GM19438 (cell line): ENCODE measurements at regions not wholly inside any gene's neighbourhood (a gene's known extent, or its start where the extent isn't known, plus 50 kb on each side); places are given as distances from the start of the nearest gene placed in this dataset.
"Not testable (repeated sequence)": the region's sequence is repeated elsewhere in the genome, so short reads cannot be mapped to it uniquely, and the experiment has no call there.

Source experiments
- ATAC-seq: cut with Tn5 transposase; IDR thresholded peaks from one replicate; pipeline ENCODE4 v1.9.1; 2021; ENCODE audit warnings: low read depth; ENCODE audit not compliant: unreplicated experiment

DNA sequence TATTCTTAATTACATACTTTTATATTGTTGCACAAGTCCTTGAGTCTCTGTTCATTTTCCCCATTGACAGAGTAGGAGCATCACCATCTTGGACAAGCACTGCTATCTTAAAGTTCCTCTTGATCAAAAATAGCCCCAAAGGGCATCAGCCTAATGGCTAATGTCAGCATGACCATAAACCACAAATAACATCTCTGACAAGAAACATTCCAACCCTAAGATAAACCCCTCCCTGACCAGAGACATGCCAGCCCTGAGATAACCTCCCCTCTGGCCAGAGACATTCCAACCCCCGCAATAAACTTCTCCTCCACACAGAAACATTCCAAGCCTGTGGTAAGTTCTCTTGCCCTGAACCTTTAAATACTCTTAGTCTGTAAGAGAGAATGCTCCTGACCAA is 293.7 kb downstream of the ANXA1 start:
- not testable (repeated sequence) for ATAC-seq

DNA sequence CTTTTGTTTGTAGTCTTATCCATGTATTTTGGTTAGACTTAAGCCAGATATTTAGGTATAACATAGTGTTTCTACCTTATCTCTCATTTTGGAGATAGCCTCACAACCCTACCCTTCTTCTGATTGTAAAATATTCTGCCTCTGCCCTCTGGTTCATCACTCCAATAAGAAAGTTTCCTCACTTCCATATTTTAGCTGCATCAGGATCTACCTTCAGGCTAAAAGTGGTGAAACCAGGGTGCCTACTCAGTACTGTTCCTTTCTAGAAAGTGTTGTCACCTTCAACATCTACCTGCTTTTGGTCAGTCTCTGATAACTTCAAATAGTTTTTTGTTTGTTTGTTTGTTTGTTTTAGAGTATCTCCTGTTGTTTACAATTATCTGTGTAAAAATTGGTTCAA is 294.6 kb downstream of the ANXA1 start:
- no peak for ATAC-seq

DNA sequence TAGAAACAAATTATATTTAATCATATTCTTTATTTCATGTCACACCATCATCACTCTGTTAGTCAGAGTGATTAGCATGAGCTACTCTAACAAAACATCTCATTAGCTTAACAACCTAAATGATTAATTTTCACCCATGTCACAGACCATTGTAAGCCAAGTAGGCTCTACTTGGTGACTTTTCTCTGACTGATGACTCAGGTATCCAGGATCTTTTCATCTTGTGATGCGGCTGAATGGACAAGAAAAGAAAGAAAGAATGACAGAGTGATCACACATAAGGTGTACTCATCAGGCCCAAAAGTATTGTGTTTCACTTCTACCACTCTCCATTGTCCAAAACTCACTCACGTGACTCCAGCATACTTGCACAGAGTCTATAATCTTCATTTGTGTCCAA is 299.3 kb downstream of the ANXA1 start:
- ATAC-seq, result no peak

- no peak for ATAC-seq
These were observed 308.2 kb downstream of the ANXA1 start for GRCh38 chr9:73459817-73460216.

- ATAC-seq, result no peak
These were observed 317.1 kb downstream of the ANXA1 start for GRCh38 chr9:73468716-73469115.

GRCh38 chr9:73470766-73471165 is 319.1 kb downstream of the ANXA1 start:
- ATAC-seq, result no peak

DNA sequence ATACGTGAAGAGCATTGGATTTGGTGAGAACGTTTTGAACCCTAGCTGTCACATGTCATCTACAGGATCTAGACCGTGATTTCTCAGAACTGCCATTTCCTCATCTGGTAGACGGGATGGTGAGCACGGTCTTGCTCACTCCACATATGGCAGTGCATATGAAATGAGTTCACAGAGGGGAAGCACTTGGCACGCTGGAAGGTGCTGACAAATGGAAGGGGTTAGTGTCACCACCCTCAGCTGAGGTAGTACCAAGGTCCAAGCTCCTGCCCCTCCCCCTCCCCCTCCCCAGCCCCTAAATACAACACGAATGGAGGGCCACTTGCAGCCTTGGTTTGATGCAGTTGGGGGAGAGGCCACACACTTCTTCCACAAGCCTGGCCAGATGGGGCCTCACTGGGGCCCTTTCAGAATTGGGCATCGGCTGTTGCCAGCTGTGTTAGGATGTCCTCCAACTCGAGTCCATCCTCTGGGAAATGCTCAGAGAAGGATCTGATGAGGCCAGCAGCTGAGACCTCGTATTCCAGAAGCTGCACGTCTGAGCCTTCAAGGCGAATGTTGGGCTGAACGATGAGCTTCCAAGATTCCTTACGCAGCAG is 322.4 kb downstream of the ANXA1 start:
- ATAC-seq, result no peak

- ATAC-seq, result no peak
These were observed 323.0 kb downstream of the ANXA1 start for GRCh38 chr9:73474625-73475024.

DNA sequence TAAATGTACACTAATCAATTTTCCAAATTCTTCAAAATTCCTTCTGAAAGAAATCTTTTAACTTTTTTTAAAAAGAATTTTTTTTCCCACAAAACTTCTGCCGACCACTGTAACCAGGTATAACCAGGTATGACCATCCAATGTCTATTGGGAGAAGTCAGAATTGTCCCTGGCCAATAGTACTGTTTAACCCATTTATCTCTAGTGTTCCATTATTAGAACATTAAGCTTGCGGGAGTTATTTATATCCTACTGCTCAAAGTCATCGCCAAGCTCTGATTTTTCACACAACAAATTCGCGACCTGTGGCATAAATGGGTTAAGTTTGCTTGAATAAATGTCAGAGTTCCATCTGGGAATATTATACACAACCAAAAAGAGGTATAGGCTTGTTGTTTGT is 343.2 kb downstream of the ANXA1 start:
- ATAC-seq, result no peak

- no peak for ATAC-seq
These were observed 346.1 kb downstream of the ANXA1 start for GRCh38 chr9:73497796-73498195.

- no peak for ATAC-seq
These were observed 363.6 kb downstream of the ANXA1 start for GRCh38 chr9:73515216-73515615.

GRCh38 chr9:73523391-73523790 is 371.7 kb downstream of the ANXA1 start:
- ATAC-seq, result no peak

GRCh38 chr9:73525350-73525749 is 373.7 kb downstream of the ANXA1 start:
- no peak for ATAC-seq

DNA sequence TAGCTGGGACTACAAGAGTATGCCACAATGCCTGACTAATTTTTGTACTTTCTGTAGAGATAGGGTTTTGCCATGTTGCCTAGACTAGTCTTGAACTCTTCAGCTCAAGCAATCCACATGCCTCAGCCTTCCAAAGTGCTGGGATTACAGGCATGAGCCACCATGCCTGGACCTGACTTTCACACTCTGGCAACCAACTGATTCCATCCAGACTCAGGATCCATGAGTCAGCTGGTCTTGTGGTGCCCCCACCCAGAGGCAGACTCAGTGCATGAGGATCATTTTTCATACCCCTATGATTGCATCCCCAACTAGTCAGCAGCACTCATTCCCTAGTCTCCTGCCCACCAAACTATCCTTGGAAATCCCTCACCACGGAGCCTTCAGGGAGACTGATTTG is 375.9 kb downstream of the ANXA1 start:
- no peak for ATAC-seq

DNA sequence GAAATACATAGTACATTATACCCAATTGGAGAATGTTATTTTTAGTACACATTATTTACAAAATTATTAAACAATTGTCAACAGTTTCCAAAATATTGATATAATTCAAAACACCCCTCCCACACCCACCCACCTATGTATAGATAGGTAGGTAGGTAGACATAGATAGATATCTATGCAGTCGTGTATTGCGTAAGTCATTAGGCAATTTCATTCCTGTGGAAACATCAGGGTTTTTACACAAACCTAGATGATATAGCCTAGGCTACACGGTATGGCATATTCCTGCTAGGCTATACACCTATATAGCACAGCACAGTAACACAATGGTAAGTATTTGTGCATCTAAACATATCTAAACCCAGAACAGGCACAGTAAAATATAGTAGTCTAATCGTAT is 377.3 kb downstream of the ANXA1 start:
- ATAC-seq, result no peak

- no peak for ATAC-seq
These were observed 378.0 kb downstream of the ANXA1 start for GRCh38 chr9:73529666-73530065.

GRCh38 chr9:73531051-73531532 is 379.4 kb downstream of the ANXA1 start:
- no peak for ATAC-seq

- no peak for ATAC-seq
These were observed 380.0 kb downstream of the ANXA1 start for GRCh38 chr9:73531658-73532057.

DNA sequence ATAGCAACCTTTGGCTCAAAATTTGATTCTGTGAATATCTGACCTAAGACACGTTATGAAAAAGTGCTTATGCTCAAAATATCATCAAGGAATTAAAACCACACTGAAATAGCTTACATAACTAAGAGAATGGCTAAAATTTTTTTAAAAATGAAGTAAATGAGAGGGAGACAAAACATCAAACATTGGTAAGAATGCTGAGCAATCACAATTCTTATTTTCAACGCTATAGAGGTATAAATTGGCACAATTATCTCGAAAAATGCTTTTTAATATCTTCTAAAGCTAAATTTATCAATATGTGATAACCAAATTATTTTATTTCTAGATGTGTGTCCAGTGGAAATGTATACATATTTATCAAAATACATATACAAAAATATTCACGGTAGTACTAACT is 381.3 kb downstream of the ANXA1 start:
- ATAC-seq, result no peak

GRCh38 chr9:73536403-73536802 is 384.7 kb downstream of the ANXA1 start:
- no peak for ATAC-seq

DNA sequence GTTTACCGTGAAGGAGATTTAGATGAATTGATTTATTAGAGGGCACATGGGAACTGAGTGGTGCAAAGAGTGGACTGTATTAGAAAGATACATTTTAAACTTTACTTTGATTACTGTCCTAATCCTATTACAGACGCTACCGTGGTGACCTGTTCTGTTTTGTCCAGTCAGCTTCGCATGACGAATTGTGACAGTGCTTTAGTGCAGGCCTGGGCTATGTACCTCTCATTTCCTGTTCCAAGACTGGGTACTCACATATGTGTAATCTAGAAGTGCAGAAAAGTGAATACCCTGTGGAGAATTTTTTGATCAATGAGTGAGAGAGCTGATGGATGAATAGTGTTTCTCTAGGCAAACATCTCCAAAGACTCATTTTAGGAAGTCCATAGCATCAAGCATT is 385.9 kb downstream of the ANXA1 start:
- ATAC-seq, result no peak

GRCh38 chr9:73539881-73540390 is 388.3 kb downstream of the ANXA1 start:
- ATAC-seq, result no peak

DNA sequence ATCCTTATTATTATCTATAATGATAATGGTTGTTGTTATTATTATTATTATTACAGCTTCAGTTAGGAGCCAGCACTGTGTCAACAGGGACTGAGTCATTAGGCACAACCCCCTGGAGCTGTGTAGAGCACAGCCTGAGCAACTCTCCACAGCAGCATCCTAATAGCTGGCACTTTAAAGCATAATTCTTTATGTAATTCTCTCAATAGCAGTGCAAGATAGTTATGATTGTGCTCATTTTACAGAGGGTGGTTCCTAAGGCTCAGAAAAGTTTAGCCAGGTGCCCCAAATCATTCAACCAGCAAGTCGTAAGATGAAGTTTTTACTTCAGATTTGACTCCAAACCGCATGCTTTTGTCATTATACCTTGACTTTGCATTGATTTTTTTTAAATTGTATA is 390.3 kb downstream of the ANXA1 start:
- ATAC-seq, result no peak
